Globus pallidus (tissue), 1 donor: ENCODE measurements at regions not wholly inside any gene's neighbourhood (a gene's known extent, or its start where the extent isn't known, plus 50 kb on each side); places are given as distances from the start of the nearest gene placed in this dataset.
"Not testable (repeated sequence)": the region's sequence is repeated elsewhere in the genome, so short reads cannot be mapped to it uniquely, and the experiment has no call there.

Experiments used
- DNase-seq: peaks from one replicate; pipeline ENCODE4 v3.0.0-alpha.2; 2015; ENCODE audit warnings: low spot score

DNA sequence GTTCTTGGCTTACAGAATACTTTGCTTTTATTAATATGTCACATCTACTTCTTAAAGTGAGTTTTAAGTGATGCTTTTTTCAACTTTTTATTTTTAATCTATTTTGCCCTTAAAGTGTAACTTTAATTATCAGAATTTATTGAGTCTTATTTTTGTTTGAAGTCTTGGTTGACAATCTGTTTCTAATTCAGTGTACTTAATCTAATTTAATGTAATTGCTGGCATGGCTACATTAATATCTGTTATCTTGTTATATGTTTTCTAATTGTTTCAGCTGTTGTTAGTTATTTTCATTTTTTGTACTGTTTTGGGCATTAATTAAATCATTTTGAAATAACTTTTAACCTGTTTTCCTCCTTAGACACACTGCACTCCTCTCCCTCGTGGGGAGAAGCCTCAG lies 558.7 kb upstream of the EYS start:
- DNase-seq, result no peak

DNA sequence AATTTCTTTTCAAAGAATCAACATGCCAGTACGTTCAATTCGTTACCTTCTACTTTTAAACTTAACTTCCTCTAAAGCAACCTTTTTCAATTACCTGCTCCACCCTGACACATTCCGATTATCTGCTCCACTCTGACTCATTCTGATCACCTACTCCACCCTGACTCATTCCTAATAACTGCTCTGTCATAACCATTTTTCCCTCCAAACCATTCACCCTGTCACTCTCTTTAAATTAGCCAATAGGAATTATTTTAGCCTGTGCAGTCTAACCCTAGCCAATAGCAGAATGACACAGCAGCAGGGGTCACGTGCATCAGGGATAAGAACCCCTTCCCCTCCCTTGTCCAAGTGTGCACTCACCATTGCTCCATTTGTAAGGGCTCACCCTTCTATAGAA lies 557.4 kb upstream of the EYS start:
- no peak for DNase-seq

DNA sequence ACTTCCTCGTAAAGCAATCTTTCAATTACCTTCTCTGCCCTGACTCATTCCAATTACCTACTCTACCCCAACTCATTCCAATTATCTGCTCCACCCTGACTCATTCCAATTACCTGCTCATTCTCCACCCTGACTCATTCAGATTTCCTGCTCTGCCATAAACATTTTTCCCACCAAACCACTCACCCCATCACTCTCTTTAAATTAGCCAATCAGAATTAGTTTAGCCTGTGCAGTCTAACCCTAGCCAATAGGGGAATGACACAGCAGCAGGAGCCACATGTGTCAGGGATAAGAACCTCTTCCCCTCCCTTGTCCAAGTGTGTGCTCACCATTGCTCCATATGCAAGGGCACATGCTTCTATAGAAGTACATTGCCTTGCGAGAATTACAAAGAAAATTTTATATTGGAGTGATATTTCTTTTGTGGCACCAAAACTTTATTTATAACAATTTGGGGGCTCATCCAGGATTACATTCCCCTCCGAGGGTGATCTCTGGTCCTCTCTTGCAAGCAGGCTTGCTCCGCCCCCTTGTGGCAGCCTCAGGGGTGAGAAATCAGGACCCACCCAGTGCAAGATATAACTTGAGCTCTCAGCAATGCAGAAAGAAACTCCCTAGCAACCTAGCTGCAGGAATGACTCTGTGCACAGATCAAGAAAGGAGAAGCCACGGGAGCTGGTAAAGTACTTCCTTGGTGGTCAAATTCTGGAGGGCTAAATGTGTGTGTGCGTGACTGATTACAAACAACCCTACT lies 551.9 kb upstream of the EYS start:
- not testable (repeated sequence) for DNase-seq

DNA sequence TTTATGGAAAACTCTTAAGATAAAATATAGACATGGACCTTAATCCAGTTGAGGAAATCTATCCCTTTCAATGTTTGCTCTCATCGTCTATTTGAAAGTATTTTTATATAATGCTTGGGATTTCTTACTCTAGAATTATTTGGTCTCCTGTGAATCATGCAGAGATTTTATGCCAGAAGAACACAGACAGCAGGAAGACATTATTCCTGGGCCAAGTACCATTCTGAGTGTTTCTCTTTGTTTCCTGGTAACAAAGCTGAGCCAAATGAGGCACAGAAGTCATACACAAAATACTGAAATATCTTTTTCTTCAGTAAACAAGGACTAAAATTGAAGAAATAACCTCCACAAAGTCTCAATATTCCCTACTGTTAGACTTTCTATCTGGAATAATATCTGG lies 538.2 kb upstream of the EYS start:
- no peak for DNase-seq

DNA sequence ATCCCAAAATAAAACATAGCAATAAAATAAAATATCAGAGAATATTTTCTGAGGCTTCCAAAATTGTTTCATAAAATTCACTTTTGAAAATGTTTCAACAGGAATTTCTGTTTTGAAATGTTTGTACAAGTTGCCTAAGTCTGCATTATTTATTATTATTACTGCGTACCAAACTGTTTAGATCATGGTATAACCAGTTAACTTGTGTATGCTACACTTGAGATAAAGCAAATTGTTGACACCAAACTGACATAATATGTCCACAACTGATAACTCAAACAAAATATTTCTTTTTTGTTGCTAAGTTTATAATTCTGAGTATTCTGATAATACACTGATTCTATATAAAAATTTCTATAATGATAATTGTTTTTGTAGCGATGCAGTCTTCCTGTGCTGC lies 531.8 kb upstream of the EYS start:
- DNase-seq, result no peak

DNA sequence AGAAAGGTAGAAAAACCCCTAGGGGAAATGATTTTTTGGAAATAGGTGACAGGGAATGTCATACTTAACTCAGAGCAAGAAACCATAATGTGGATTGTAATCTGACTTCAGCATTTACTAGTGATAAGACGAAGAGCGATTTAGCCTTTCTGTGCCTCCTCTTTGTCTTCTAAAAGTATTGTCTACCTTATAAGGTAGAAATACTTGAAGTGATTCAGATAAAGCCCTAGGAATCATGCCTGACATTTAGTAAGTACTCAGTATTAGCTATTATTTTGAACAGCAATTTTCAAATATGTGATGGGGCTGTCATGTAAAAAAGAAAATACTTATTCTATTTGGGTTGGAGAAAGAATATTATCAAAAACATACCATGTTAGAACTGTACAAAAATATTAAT lies 525.9 kb upstream of the EYS start:
- no peak for DNase-seq

DNA sequence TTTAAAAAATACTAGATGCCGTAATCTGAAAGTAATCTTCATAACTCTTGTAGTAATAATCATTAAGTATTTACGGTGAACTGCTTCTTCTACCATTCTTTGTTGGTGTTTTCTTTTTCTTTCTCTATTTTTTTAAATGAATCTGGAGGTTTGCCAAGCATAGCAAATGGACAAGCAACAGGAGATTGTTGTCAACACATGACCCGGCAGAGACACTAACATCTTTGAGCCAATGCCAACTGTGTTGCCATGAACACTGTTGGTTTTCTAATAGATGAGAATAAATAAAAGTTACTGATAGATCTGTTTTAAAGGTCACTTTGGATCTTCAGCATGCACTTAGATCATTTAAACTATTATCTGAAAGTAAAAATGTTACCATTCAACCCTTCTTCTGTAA lies 523.6 kb upstream of the EYS start:
- DNase-seq, result peak; percentile 12

DNA sequence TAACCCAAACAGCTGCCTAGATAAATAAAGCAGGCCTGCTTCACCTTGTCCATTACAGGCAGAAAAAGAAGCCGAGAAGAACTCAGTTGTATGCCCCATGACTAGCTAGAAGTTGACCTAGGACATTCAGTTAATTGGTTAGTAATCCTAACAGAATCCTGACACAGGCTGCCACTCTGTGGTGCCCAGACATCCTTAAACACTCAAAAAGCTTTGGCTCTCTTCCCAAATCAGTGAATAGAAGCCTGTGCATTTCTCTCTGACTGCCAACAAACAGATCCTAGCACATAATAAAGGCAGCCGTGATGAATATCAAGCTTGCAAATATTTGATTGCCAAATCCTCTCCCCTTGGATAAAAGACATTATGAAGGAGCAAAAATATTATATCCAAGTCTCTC lies 519.1 kb upstream of the EYS start:
- peak; percentile 84 for DNase-seq

DNA sequence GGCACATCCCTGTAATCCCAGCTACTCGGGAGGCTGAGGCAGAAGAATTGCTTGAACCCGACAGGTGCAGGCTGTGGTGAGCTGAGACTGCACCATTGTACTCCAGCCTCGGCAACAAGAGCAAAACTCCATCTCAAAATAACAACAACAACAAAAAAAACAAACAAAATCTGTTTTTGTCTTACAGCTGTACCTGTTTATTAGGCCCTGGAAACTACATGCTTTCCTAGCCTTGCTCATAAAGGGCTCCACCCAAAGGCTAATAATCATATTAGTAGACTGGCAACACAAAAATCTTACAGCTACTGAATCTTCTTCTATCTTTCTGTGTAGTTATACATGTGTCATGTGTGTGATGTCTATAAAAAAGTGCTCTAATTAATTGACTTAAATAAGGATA lies 503.9 kb upstream of the EYS start:
- DNase-seq, result no peak

DNA sequence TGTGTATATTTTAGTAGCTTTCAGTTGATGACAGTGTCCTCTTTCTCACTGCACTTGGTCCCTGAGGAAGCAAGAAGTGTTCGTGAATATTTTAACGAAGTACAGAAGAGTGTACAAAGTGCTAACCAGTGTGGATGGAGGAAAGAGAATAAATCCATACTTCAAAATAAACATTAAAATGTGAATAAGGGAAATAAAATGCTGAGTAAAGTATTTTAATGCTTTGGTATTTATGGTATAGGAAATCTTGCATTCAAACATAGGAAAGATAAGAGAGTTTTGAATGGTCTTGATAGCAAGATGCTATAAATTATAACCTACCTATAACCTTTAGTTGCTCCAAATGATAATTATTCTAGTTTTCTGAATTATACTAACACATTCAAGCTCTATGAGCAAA lies 493.4 kb upstream of the EYS start:
- DNase-seq, result no peak

DNA sequence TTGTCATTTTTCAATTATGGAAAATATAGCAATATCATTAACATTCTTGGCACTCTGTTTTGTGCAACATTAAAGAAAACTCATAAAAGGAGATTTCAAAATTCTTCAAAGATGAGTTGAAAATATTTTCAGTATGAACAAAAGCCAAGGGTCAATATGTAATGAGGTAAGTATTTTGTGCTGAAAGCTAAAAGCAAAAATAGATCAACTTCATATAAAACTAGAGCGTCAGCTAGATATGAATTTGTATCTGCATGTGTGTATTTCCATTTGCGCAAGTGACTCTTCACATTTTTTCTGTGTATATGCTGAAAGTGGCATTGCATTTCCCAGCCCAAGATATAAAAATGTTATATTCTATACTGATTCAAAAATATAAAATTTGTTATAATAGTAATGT lies 492.1 kb upstream of the EYS start:
- no peak for DNase-seq

DNA sequence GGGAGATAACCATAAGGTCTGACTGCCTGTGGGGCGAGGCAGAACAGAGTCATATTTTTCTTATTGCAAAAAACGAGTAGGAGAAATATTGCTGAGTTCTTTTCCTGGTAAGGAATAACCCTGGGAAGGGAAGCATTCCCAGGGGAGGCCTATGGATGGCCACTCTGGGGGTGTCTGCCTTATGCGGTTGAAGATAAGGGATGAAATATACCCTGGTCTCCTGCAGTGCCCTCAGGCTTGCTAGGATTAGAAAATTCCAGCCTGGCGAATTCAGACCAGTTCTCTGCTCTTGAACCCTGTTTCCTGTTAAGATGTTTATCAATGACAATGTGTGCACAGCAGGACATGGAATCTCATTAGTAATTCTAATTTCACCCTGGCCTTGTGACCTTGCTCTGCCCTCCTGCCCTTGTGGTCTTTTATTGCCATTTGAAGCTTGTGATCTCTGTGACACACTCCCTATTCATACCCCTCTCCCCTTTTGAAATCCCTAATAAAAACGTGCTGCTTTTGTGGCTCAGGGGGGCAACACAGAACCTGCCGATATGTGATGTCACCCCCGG lies 491.1 kb upstream of the EYS start:
- DNase-seq, result no peak

DNA sequence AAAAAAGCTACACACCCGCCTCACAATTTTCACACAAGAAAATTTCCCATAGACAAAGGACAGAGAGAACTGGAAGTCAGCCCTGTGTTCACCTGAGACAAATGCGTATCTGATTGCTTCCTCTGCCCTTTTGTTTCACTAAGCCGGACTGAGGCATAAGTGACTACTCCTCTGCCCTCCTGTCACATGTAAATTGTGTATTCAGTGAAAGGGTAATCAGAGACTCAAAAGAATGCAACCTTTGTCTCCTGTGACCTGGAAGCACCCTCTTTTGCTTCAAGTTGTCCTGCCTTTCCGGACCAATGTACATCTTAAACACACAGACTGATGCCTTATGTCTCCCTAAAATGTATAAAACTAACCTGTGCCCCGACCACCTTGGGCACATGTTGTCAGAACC lies 483.8 kb upstream of the EYS start:
- DNase-seq, result no peak

DNA sequence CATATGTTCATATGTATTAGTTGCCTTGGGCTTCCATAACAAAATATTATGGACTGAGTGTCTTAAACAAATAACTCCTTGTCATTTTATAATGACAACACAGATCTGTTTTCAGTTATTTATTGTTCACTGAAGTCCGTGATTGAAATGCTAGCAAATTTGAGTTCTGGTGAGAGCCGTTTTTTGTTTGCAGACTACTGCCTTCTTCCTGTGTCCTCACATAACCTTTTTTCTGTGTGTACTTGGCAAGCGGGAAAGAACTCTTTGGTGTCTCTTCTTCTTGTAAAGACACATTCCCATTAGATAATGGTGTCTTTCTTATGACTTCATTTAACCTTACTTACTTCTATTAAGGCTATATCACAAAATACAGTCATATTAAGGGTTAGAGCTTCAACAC lies 482.9 kb upstream of the EYS start:
- peak; percentile 5 for DNase-seq

DNA sequence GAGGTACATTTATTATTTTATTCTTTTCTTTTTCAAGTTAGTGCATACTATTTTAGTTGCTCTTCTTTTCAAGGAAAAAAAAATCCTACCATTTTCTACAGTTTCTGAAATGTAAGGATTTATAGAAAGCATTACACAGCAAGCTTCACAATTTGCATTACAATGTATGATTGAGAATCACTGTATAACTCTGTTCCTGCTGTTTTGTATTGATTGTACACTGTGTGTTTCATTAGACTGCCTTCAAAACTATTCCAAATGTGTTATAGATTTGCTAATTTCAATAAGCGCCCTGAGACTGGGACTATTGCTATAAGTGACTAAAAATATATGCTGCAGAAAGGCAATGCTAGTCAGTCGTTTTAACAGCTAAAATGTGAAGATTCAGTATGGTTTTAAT lies 479.7 kb upstream of the EYS start:
- no peak for DNase-seq

DNA sequence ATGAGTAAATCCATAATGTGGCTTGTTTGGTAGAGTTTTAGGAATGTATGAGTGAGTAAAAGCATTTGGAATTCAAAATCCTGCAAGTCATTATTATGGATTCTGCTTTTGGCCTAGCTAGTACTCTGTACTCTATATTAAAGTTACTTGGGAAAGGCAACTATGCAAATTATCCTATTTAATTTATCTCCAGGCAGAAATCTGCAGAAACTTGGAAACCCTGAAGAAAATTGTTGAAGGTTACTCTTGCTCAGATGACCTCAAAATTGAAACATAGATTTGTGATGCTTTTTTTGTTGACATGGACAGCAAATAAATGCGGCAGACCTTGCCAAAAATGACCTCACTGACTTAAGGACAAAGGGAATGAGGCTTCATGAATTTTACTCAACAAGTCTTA lies 477.1 kb upstream of the EYS start:
- peak; percentile 1 for DNase-seq

DNA sequence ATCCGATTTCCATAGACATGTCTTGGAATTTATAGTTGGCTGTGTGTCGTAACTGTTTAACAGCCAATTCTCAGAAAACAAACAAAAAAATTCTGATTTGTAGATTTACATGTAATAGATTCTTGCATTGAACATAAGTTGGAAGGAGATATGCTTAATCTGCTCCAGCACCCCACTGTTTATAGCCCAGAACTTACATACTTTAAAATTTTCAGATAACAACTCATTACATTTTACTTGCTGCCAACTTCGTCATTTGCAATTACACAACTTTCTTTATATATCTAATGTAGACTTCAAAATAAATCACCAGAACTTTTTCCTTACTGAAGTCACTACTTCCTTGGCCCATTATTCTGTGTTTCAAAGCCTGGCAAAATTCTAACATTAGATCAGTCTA lies 472.3 kb upstream of the EYS start:
- no peak for DNase-seq

DNA sequence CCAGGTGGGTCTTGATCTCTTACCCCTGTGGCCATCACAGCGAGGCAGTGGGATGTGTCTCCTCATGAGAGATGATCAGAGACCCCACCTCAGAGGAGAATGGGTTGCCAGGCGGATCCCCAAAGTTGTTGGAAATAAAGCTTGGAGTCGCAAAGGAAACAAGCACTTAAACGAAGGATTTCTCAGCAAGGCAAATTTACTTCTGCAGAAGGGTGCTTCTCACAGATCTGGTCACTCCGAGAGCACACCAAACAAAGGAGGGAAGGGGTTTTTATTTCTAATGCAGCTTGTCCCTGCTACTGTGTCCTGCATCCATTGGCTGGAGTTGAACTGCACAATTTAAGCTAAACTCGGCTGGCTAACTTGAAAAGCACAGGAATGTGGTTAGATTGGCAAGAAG lies 466.6 kb upstream of the EYS start:
- DNase-seq, result no peak

DNA sequence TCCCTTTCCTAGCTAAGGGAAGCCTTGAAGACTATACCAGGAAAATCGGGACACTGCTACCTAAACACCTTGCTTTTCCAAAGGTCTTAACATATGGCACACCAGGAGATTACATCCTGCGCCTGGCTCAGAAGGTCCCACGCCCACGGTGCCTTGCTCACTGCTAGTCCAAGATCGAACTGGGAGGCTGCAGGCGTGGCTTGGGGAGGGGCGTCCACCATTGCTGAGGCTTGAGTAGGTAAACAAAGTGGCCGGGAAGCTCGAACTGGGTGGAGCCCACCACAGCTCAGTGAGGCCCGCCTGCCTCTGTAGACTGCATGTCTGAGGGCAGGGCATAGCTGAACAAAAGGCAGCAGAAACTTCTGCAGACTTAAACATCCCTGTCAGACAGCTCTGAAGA lies 459.7 kb upstream of the EYS start:
- not testable (repeated sequence) for DNase-seq

DNA sequence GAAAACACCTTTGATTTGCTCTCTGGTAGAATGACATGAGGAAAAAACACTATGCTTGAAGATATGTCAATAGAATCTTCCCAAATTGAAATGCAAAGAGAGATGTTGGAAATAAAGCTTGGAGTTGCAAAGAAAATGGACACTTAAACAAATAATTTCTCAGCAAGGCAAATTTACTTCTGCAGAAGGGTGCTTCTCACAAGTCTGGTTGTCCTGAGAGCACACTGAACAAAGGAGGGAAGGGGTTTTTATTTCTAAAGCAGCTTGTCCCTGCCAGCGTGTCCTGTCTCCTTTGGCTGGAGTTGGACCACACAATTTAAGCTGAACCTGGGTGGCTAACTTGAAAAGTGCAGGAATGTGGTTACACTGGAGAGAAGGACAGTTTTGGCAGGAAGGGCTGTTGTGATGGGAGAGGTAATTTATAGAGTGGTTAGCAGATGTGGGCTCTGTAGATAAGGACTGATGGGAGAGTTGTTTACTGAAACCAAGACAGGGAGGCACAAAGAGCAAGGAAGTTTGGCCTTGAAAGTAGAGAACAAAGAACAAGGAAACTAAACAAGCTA lies 454.6 kb upstream of the EYS start:
- DNase-seq, result no peak

DNA sequence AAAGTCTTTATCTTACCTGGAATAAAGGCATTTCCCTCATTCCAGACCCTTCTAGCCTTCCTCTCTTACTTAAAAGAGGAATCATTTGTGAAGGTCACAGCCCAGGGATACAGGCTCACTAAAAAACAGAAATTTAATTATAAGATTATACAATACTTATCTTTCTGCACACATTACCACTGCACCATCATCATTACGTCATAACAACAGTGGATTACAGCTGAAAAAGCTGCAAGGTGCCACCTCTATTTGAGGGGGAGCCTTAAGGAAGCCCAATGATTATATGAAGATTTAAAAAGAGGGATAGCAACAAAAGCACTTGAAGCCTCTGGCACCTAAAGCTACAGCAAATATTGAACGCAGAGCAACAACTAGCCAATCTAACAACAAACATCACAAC lies 452.9 kb upstream of the EYS start:
- DNase-seq, result no peak

DNA sequence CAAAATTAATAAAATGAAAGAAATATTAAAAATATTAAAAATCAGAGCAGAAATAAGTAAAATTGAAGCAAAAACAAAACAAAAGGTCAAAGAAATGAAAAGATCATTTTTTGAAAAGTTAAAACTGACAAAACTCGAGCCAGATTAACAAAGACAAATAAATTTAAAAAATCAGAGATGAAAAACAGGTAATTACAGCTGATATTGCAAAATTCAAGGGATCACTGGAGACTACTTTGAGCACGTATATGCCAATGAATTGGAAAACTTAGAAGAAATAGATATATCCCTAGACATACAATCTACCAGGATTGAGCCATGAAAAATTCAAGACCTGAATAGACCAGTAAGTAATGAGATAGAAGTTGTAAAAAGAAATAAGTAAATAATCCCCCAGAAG lies 446.2 kb upstream of the EYS start:
- no peak for DNase-seq

DNA sequence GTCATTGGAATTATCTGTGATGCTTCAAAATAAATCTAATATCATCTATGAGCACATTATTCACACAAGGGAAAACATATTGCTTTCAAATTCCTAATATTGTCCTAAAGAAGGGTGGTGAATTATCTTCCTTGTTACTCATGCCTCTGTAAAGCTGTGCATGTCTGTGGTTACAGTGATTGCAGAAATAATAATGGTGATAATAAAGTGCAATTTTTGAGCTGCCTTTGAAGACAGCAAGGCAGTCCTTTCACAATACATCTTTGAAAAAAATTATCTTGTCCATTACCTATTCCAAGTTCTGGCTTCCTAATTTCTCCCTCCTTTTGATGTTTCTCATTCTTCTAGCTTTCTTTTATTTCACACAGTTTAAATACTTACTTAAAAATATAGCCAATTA lies 442.1 kb upstream of the EYS start:
- no peak for DNase-seq

DNA sequence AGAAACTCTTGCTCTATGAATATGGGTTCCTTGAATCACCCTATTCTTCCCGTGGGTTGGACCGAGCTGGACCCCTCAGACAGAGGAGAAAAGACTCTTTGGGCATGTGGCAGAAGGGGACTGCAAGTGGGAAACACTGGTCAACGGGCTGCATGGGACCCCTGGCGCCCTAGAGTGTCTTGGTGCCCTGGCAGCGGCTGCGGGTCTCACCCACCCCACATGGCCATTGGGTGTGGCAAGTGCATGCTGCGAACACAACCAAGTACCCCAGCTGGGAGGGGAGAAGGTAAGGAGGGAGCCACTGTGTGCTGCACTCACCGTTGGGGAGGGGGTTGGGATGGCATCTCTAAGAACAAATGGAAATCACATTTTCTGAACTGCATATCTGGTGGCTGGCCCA lies 438.8 kb upstream of the EYS start:
- DNase-seq, result no peak
